GM23338 (cell line): ENCODE measurements at regions not wholly inside any gene's neighbourhood (a gene's known extent, or its start where the extent isn't known, plus 50 kb on each side); places are given as distances from the start of the nearest gene placed in this dataset.

ENCODE experiments used
- ATAC-seq: fragments of 200-7000 bp; cut with Tn5 transposase; 3 replicates; pipeline ENCODE4 v1.9.1; 2020
- DNase-seq: peaks from one replicate; pipeline ENCODE4 v3.0.0-alpha.2; 2015; ENCODE audit warnings: low spot score
- H2AFZ ChIP-seq: fragments of 200-600 bp; sonication (generic); 2 replicates; pipeline ENCODE4 v1.8.0; 2016; ENCODE audit warnings: antibody characterized with exemption, mild to moderate bottlenecking, moderate library complexity
- H3F3A ChIP-seq: fragments of 200-600 bp; sonication (generic); replicated peaks from 2 replicates; pipeline ENCODE4 v1.8.0; 2017; ENCODE audit warnings: antibody characterized with exemption, mixed run types, low read depth
- H3K27ac ChIP-seq: fragments of 200-600 bp; sonication (generic); 2 replicates; pipeline ENCODE4 v1.6.1; 2016; ENCODE audit warnings: low read depth
- H3K27me3 ChIP-seq: fragments of 200-600 bp; sonication (generic); 2 replicates; pipeline ENCODE4 v1.8.0; 2016; ENCODE audit warnings: mild to moderate bottlenecking, mixed run types, moderate library complexity; ENCODE audit not compliant: insufficient read depth
- H3K36me3 ChIP-seq: fragments of 200-600 bp; sonication (generic); 2 replicates; pipeline ENCODE4 v1.8.0; 2016; ENCODE audit warnings: mild to moderate bottlenecking; ENCODE audit not compliant: insufficient read depth
- H3K4me1 ChIP-seq: fragments of 200-600 bp; sonication (generic); 2 replicates; pipeline ENCODE4 v1.8.0; 2016; ENCODE audit warnings: mild to moderate bottlenecking, moderate library complexity; ENCODE audit not compliant: insufficient read depth
- H3K4me2 ChIP-seq: fragments of 200-600 bp; sonication (generic); 2 replicates; pipeline ENCODE4 v1.7.1; 2017; ENCODE audit warnings: mixed run types
- H3K4me3 ChIP-seq: fragments of 200-600 bp; sonication (generic); 2 replicates; pipeline ENCODE4 v1.6.1; 2016; ENCODE audit warnings: mixed run types
- H3K79me2 ChIP-seq: fragments of 200-600 bp; sonication (generic); replicated peaks from 2 replicates; pipeline ENCODE4 v1.8.0; 2017; ENCODE audit warnings: mild to moderate bottlenecking; ENCODE audit not compliant: insufficient read depth
- H3K9me2 ChIP-seq: fragments of 200-600 bp; sonication (generic); 2 replicates; pipeline ENCODE4 v1.8.0; 2017; ENCODE audit not compliant: insufficient read depth
- H4K20me1 ChIP-seq: fragments of 200-600 bp; sonication (generic); replicated peaks from 2 replicates; pipeline ENCODE4 v1.8.0; 2017; ENCODE audit warnings: mild to moderate bottlenecking; ENCODE audit not compliant: insufficient read depth
- H3K27ac Mint-ChIP-seq: 2 replicates; pipeline ENCODE4 v1.8.0; 2020; ENCODE audit warnings: inconsistent platforms, mild to moderate bottlenecking, moderate library complexity, mixed read lengths
- H3K27me3 Mint-ChIP-seq: 3 replicates; pipeline ENCODE4 v1.8.0; 2022; ENCODE audit warnings: low read depth, mild to moderate bottlenecking, moderate library complexity, mixed read lengths, inconsistent platforms; ENCODE audit not compliant: insufficient read depth, poor library complexity
- H3K36me3 Mint-ChIP-seq: 3 replicates; pipeline ENCODE4 v1.8.0; 2021; ENCODE audit warnings: low read depth, mild to moderate bottlenecking, inconsistent platforms, moderate library complexity, mixed read lengths
- H3K4me1 Mint-ChIP-seq: 3 replicates; pipeline ENCODE4 v1.8.0; 2020; ENCODE audit warnings: mild to moderate bottlenecking, inconsistent platforms, mixed read lengths
- H3K4me3 Mint-ChIP-seq: 3 replicates; pipeline ENCODE4 v1.8.0; 2021; ENCODE audit warnings: moderate library complexity, mild to moderate bottlenecking, inconsistent platforms, mixed read lengths
- H3K9me3 Mint-ChIP-seq: 3 replicates; pipeline ENCODE4 v1.8.0; 2020; ENCODE audit warnings: moderate library complexity, mild to moderate bottlenecking, inconsistent platforms, mixed read lengths
- CTCF ChIP-seq, 2 experiments: fragments of 200-600 bp in 1 of 2; sonication (generic) in 1 of 2; conservative IDR thresholded peaks; 2 replicates each; pipeline versions ENCODE4 v1.5.1 to v1.6.1; 2016 to 2017; ENCODE audit warnings: antibody characterized with exemption in 2 of 2, low read depth in 2 of 2, mild to moderate bottlenecking in 2 of 2, moderate library complexity in 1 of 2
- EZH2 ChIP-seq: fragments of 200-600 bp; sonication (generic); IDR thresholded peaks from one replicate; pipeline ENCODE4 v1.8.0; 2017; ENCODE audit warnings: antibody characterized with exemption, mild to moderate bottlenecking, low read depth; ENCODE audit not compliant: unreplicated experiment
- EZH2phosphoT487 ChIP-seq: fragments of 200-600 bp; sonication (generic); IDR thresholded peaks from one replicate; pipeline ENCODE4 v1.8.1; 2018; ENCODE audit warnings: antibody characterized with exemption; ENCODE audit not compliant: unreplicated experiment
- NANOG ChIP-seq: IDR thresholded peaks from 2 replicates; pipeline ENCODE4 v1.6.1; 2016; ENCODE audit warnings: antibody characterized with exemption, borderline replicate concordance
- POLR2AphosphoS5 ChIP-seq: IDR thresholded peaks from 2 replicates; pipeline ENCODE4 v1.6.1; 2016; ENCODE audit warnings: antibody characterized with exemption, low read depth
- REST ChIP-seq: IDR thresholded peaks from one replicate; pipeline ENCODE4 v1.6.1; 2018; ENCODE audit warnings: antibody characterized with exemption; ENCODE audit not compliant: unreplicated experiment
- STAT1 ChIP-seq: IDR thresholded peaks from one replicate; pipeline ENCODE4 v1.6.1; 2016; ENCODE audit warnings: antibody characterized with exemption; ENCODE audit not compliant: unreplicated experiment
- ZNF331 ChIP-seq: fragments of 250-450 bp; sonication (Bioruptor Pico); IDR thresholded peaks from 2 replicates; pipeline ENCODE4 v1.5.0; 2020; ENCODE audit warnings: low read depth, mild to moderate bottlenecking, moderate library complexity

- Histone ChIP-seq H3K27ac (no peak overlapping the region), H3K4me1 (peaks cover 5% of the 10 kb centered on the region), H3K4me2 (no peak overlapping the region), H4K20me1 (no peaks in the 10 kb centered on the region), H3K36me3 (no peaks in the 10 kb centered on the region), H2AFZ (no peak overlapping the region), H3F3A (no peaks in the 10 kb centered on the region), H3K27me3 (no peaks in the 10 kb centered on the region), H3K4me3 (no peak overlapping the region), H3K79me2 (no peaks in the 10 kb centered on the region), H3K9me2 (no peaks in the 10 kb centered on the region)
- peaks cover 16% of the 10 kb centered on the region for H3K27me3 Mint-ChIP-seq
- no peak overlapping the region for H3K27ac Mint-ChIP-seq
- DNase-seq (no peak), ATAC-seq (no peak; the same call in 2 of the 3 replicates)
- H3K9me3 Mint-ChIP-seq = no peaks in the 10 kb centered on the region
- H3K4me3 Mint-ChIP-seq = no peak overlapping the region
- no peak for TF ChIP-seq POLR2AphosphoS5
- peak in 1 of 2 experiments; percentile 39; a peak in 2 of 4 replicates for TF ChIP-seq CTCF (conservative IDR thresholded peaks at IDR 0.05; ENCODE audit: low read depth in 2 of 2)
- H3K4me1 Mint-ChIP-seq = peaks cover 19% of the 10 kb centered on the region
- H3K36me3 Mint-ChIP-seq = no peaks in the 10 kb centered on the region
Observed at GRCh38 chr1:36705629-36706028, 222.9 kb upstream of the CSF3R start.

DNA sequence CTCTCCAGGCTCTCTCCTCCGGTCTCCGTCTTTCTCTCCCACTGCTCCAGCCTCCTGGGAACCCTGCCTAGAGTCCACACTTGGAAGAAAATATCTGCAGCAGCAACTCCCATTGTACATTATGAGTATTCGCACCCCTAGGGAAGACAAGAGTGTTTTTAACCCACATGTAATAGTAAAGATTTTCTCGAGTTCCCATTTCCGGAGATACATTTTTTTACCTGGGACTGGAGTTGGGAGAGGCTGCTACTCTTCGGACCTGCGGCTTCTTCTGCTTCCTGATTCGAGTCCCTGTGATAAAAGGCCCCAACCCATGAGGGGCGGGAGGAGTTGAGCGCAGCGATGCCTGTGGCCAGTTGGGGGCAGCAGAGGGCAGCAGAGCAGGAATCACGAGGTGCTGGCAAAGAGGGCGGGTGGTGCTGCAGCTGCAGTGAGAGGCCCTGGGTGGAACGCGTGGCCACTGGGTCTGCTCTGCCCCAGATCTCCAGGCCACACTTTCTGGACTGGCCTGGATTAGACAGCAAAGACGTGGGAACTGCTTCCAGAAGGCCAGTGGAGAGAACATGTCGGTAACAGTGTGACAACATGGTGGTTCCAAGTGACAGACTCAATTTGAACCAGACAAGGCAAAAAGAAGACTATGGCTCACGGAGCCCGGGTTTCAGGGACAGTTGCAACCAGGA is 221.0 kb upstream of the CSF3R start:
- Histone ChIP-seq H4K20me1 (no peaks in the 10 kb centered on the region), H3K4me2 (no peak overlapping the region), H3K27me3 (no peaks in the 10 kb centered on the region), H3F3A (no peaks in the 10 kb centered on the region), H3K9me2 (no peaks in the 10 kb centered on the region), H3K4me3 (no peak overlapping the region), H3K79me2 (no peaks in the 10 kb centered on the region), H2AFZ (peak overlapping the region; percentile 92), H3K4me1 (no peaks in the 10 kb centered on the region), H3K36me3 (no peaks in the 10 kb centered on the region), H3K27ac (no peak overlapping the region)
- Mint-ChIP-seq H3K27ac (no peak overlapping the region; the same call in 1 of the 2 replicates), H3K4me3 (no peak overlapping the region), H3K27me3 (peaks cover 16% of the 10 kb centered on the region), H3K4me1 (peaks cover 16% of the 10 kb centered on the region), H3K36me3 (no peaks in the 10 kb centered on the region), H3K9me3 (no peaks in the 10 kb centered on the region)
- DNase-seq (peak; percentile 91), ATAC-seq (peak; percentile 96)
- TF ChIP-seq CTCF (conservative IDR thresholded peaks at IDR 0.05; ENCODE audit: low read depth in 2 of 2) = peak; percentile 85 to 98
- TF ChIP-seq STAT1 = no peak
- TF ChIP-seq NANOG = no peak

DNA sequence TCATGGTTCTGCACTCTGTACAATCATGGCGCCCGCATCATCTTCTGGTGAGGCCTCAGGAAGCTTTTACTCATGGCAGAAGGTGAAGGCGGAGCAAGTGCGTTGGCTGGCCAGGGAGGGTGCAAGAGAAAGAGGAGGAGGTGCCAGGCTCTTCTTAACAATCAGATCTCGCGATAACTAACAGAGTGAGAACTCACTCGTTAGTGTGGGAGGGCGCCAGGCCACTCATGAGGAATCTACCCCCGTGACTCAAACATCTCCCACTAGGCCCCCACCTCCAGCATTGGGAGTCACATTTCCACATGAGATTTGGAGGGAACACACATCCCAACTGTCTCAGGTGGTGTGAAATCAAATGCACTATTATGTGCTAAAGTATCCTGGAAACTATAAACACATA is 220.2 kb upstream of the CSF3R start:
- DNase-seq (no peak), ATAC-seq (no peak)
- no peaks in the 10 kb centered on the region for H3K79me2 ChIP-seq
- H4K20me1 ChIP-seq = no peaks in the 10 kb centered on the region
- H3K4me1 ChIP-seq = no peaks in the 10 kb centered on the region
- no peaks in the 10 kb centered on the region for H3F3A ChIP-seq
- no peak overlapping the region for H3K27ac ChIP-seq
- no peak overlapping the region for H3K27ac Mint-ChIP-seq
- no peaks in the 10 kb centered on the region for H3K36me3 Mint-ChIP-seq
- H3K4me1 Mint-ChIP-seq = peaks cover 16% of the 10 kb centered on the region
- H3K27me3 ChIP-seq = no peaks in the 10 kb centered on the region
- no peak overlapping the region for H3K4me3 Mint-ChIP-seq
- H3K27me3 Mint-ChIP-seq = peaks cover 14% of the 10 kb centered on the region
- H3K9me2 ChIP-seq = no peaks in the 10 kb centered on the region
- 0 out of 2 replicates have a peak overlapping the region, but pooled peaks have one; percentile 2 for H2AFZ ChIP-seq
- no peaks in the 10 kb centered on the region for H3K9me3 Mint-ChIP-seq
- no peak overlapping the region for H3K4me3 ChIP-seq
- no peaks in the 10 kb centered on the region for H3K36me3 ChIP-seq
- H3K4me2 ChIP-seq = no peak overlapping the region
- TF ChIP-seq EZH2phosphoT487 (no peak), POLR2AphosphoS5 (no peak), NANOG (no peak), CTCF (conservative IDR thresholded peaks at IDR 0.05; ENCODE audit: low read depth in 2 of 2) (no peak), REST (no peak), STAT1 (no peak), EZH2 (no peak), ZNF331 (CRISPR knock-in tag) (no peak)
